Heart left ventricle (tissue), 16 donors: ENCODE measurements at regions not wholly inside any gene's neighbourhood (a gene's known extent, or its start where the extent isn't known, plus 50 kb on each side); places are given as distances from the start of the nearest gene placed in this dataset.

ENCODE experiments used
- ATAC-seq, 4 donors: fragments of 200-7000 bp; cut with Tn5 transposase; one replicate each; pipeline ENCODE4 v1.9.1; 2020 to 2022; ENCODE audit warnings: moderate library complexity in 4 of 4, mild to moderate bottlenecking in 3 of 4, moderate number of reproducible peaks in 1 of 4
- DNase-seq, 5 donors: peaks; one replicate each; pipeline ENCODE4 v3.0.0-alpha.2; 2020
- H3K27ac ChIP-seq, 12 donors: fragments of 200-600 bp; sonication (generic) in 4 of 12; one replicate each; pipeline versions ENCODE4 v1.5.0 to v1.8.0; 2016 to 2022; ENCODE audit warnings: mild to moderate bottlenecking in 2 of 12
- H3K27me3 ChIP-seq, 9 donors: fragments of 200-600 bp; sonication (generic) in 2 of 9; one replicate each; pipeline versions ENCODE4 v1.5.1 to v1.8.0; 2016 to 2022; ENCODE audit warnings: mild to moderate bottlenecking in 3 of 9
- H3K36me3 ChIP-seq, 9 donors: fragments of 200-600 bp; sonication (generic) in 2 of 9; one replicate each; pipeline versions ENCODE4 v1.5.0 to v1.8.0; 2018 to 2022; ENCODE audit warnings: mild to moderate bottlenecking in 2 of 9
- H3K4me1 ChIP-seq, 12 donors: fragments of 200-600 bp; sonication (generic) in 4 of 12; one replicate each; pipeline versions ENCODE4 v1.5.0 to v1.8.0; 2016 to 2022; ENCODE audit warnings: mild to moderate bottlenecking in 3 of 12
- H3K4me3 ChIP-seq, 12 donors: fragments of 200-600 bp; sonication (generic) in 4 of 12; one replicate each; pipeline versions ENCODE4 v1.5.0 to v1.8.0; 2017 to 2022; ENCODE audit warnings: mild to moderate bottlenecking in 9 of 12, moderate library complexity in 4 of 12
- H3K9me3 ChIP-seq, 12 donors: fragments of 200-600 bp; sonication (generic) in 4 of 12; one replicate each; pipeline versions ENCODE4 v1.5.0 to v1.8.0; 2016 to 2022; ENCODE audit warnings: mild to moderate bottlenecking in 1 of 12
- POLR2A ChIP-seq, 2 donors: fragments of 450-650 bp; IDR thresholded peaks; one replicate each; pipeline ENCODE4 v1.6.1; 2017; ENCODE audit warnings: antibody characterized with exemption in 2 of 2, mild to moderate bottlenecking in 2 of 2, moderate library complexity in 2 of 2
- WGBS, 4 donors: extraction: QIAGEN DNeasy Blood & Tissue Kit in 2 of 4; methylation state at CpG; one replicate each; pipeline versions ENCODE4 v1.1.5 to v1.1.7; 2013 to 2018; 5-methylcytosine and 5-hydroxymethylcytosine counted together
- intact Hi-C, 10 donors: fragments of 100-400 bp; cut with DNase I; formaldehyde crosslinking; loops; one replicate each; pipeline versions ENCODE4 v1.11.1 to v1.14.2; 2022
- TF ChIP-seq, protein P1 (sequence below), 12 donors: fragments of 200-600 bp; sonication (generic) in 4 of 12; IDR thresholded peaks; one replicate each; pipeline versions ENCODE4 v1.5.0 to v1.8.0; 2018 to 2022; ENCODE audit warnings: antibody characterized with exemption in 12 of 12, mild to moderate bottlenecking in 5 of 12
- donor health status: ischemic (EF 13 %, LVEDD 7.1; RV severe dilation, severe dysfunction).
- donor health status: healthy with polysubstance abuse.
- donor health status: DM: no; HTN: yes; CAD: no.
- donor health status: DM: no; HTN: no; CAD: no.
- donor health status: ischemic (EF 25% LVEDD 6.9; RV normal size, moderate dysfunction).
- donor health status: ischemic (EF 25% LVEDD 5.7; RV mildly dilated, moderate dysfunction).
- donor health status: healthy.
- donor health status: DM: yes; HTN: yes; CAD: no.
- donor health status: ischemic (EF 35%, LVEDD 5.7; RV mildly dilated, moderate dysfunction).
- donor health status: nonischemic (EF 11% LVEDD 7.7; RV severe dilation, severe dysfunction).
- donor health status: DM: yes; HTN: yes; CAD: no.
- donor health status: PGD.
- donor health status: ischemic (EF 29% LVEDD 5.4; RV normal size, mild dysfunction).
- donor health status: nonischemic (EF 23%, LVEDD 6.1; RV moderate dilation, normal function).

DNA sequence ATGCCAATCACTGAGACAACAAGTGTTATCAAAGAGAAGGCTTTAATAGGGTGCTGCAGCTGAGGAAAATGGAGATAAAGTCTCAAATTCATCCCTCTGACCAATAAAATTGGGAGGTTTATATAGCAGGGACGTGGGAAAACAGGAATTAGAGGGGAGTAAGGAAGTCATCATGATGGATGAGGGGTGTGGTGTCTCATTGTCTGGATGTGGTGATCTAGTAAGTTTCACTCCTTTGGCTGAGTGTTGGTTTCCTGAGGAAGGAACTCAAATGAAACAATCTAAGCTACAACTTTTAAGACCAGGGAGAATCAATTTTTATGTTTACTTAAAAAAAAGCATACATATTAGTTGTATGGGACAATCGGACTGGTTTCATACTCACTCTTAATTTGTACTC, 491.0 kb upstream of the KIRREL3 start:
- H3K9me3 ChIP-seq, result peaks cover 0 to 24% (median 9%) of the 10 kb centered on the region in 12 donors
- intact Hi-C loops, result loop anchor here in 1 of 10 donors (10.0 kb wide), 1 partner anchor 1383 kb away; no protein-coding TSS in a partner anchor
- DNase-seq, result no peak
- 34 to 39% (median 35%) methylated on average over 2 of the region's 2 CpGs for WGBS, 4 donors
- no peaks in the 10 kb centered on the region for H3K27me3 ChIP-seq
- no peak overlapping the region for H3K4me3 ChIP-seq
- TF ChIP-seq, protein P1, sequence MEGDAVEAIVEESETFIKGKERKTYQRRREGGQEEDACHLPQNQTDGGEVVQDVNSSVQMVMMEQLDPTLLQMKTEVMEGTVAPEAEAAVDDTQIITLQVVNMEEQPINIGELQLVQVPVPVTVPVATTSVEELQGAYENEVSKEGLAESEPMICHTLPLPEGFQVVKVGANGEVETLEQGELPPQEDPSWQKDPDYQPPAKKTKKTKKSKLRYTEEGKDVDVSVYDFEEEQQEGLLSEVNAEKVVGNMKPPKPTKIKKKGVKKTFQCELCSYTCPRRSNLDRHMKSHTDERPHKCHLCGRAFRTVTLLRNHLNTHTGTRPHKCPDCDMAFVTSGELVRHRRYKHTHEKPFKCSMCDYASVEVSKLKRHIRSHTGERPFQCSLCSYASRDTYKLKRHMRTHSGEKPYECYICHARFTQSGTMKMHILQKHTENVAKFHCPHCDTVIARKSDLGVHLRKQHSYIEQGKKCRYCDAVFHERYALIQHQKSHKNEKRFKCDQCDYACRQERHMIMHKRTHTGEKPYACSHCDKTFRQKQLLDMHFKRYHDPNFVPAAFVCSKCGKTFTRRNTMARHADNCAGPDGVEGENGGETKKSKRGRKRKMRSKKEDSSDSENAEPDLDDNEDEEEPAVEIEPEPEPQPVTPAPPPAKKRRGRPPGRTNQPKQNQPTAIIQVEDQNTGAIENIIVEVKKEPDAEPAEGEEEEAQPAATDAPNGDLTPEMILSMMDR (IDR thresholded peaks at IDR 0.05), result no peak
- no peak for TF ChIP-seq POLR2A (IDR thresholded peaks at IDR 0.05)
- ATAC-seq, result peak in 1 of 4 donors; percentile 71
- peak overlapping the region in 5 of 12 donors; percentile 23 to 50 (median 41) for H3K27ac ChIP-seq
- H3K4me1 ChIP-seq, result no peaks in the 10 kb centered on the region
- H3K36me3 ChIP-seq, result no peaks in the 10 kb centered on the region

DNA sequence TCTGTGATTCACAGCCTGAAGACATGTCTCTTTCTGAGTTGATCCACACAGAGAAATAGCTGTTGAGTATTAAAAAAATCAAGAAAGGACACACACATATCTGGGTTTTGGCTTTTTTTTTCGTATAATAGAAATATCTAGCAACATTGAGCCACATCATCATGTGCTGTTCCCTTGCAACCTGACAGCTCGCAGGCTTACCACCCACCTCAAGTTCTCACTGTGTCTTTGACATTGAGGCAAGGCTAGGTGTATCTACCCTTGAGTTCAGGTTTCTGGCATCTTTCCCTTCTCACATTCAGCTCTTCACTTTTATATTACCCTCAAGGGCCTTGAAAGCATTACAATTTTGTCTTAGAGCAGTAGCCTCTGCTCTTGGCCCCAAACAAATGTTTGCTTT, 490.3 kb upstream of the KIRREL3 start:
- no peaks in the 10 kb centered on the region for H3K4me1 ChIP-seq
- peak overlapping the region in 5 of 12 donors; percentile 23 to 50 (median 41) for H3K27ac ChIP-seq
- no peak for ATAC-seq

DNA sequence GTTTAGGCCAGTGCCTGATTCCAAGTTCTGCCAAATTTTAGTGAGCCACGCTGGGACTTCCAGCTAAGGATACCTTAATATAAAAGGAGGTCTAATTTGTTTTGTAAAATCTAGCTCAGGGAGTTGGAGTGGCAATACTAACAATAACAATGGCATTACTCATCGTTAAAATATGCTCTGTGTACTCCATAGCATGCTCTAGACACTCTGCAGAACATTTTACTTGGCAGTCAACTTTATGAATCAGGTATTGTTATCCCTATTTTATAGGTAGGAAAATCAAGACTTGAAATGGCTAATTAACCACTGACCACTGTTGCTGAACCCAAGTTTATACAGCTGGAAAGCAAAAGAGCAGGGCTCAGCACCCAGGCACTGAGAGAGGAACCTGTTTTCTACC, 485.0 kb upstream of the KIRREL3 start:
- H3K4me1 ChIP-seq, result no peaks in the 10 kb centered on the region
- H3K27ac ChIP-seq, result no peak overlapping the region
- no peak for ATAC-seq
- DNase-seq, result no peak
- WGBS, 4 donors, result 44 to 60% (median 50%) methylated on average over 2 of the region's 2 CpGs
- H3K27me3 ChIP-seq, result no peaks in the 10 kb centered on the region
- intact Hi-C loops, result no loop called here
- H3K4me3 ChIP-seq, result no peak overlapping the region
- peaks cover 0 to 10% (median 0%) of the 10 kb centered on the region in 12 donors for H3K9me3 ChIP-seq
- no peaks in the 10 kb centered on the region for H3K36me3 ChIP-seq
- TF ChIP-seq, protein P1 (IDR thresholded peaks at IDR 0.05), result no peak
- TF ChIP-seq POLR2A (IDR thresholded peaks at IDR 0.05), result no peak

More for the DNA sequence above, 490.3 kb upstream of the KIRREL3 start:
- no peak for DNase-seq
- H3K36me3 ChIP-seq, result no peaks in the 10 kb centered on the region
- TF ChIP-seq, protein P1 (IDR thresholded peaks at IDR 0.05), result no peak
- TF ChIP-seq POLR2A (IDR thresholded peaks at IDR 0.05), result no peak
- H3K27me3 ChIP-seq, result no peaks in the 10 kb centered on the region
- H3K9me3 ChIP-seq, result peaks cover 0 to 24% (median 9%) of the 10 kb centered on the region in 12 donors
- no peak overlapping the region for H3K4me3 ChIP-seq
- WGBS, 4 donors, result 84 to 92% (median 85%) methylated on average over 2 of the region's 2 CpGs
- intact Hi-C loops, result loop anchor here in 1 of 10 donors (10.0 kb wide), 1 partner anchor 1384 kb away; no protein-coding TSS in a partner anchor

DNA sequence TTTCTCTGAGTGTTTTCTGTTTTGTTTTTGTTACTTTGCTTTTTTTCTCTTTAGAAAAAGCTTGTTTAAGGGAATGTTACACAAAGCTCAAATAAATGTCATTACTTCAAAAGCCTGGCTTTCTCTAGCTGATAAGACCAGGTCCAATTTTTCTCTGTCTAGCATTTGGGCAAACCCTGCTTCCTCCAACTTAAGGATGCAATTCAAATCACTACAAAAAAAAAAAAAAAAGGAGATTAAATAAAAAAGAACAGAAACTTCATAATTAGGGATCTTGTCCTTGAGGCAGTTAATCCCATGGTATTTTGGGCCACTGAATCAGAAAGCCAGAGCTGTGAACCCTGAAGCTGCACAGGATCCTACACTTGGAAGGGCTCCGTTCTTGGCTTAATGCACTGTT, 480.8 kb upstream of the KIRREL3 start:
- Histone ChIP-seq H3K27ac (no peak overlapping the region), H3K4me3 (no peak overlapping the region), H3K9me3 (no peaks in the 10 kb centered on the region), H3K36me3 (no peaks in the 10 kb centered on the region), H3K4me1 (no peaks in the 10 kb centered on the region), H3K27me3 (no peaks in the 10 kb centered on the region)
- no peak for DNase-seq
- no peak for ATAC-seq
- no peak for TF ChIP-seq POLR2A (IDR thresholded peaks at IDR 0.05)
- TF ChIP-seq, protein P1 (IDR thresholded peaks at IDR 0.05), result no peak
- intact Hi-C loops, result no loop called here
- WGBS, 4 donors, result 67 to 88% (median 83%) methylated on average over 1 of the region's 1 CpG
